ENCODE measurements at regions not wholly inside any gene's neighbourhood (a gene's known extent, or its start where the extent isn't known, plus 50 kb on each side); places are given as distances from the start of the nearest gene placed in this dataset.

DNA sequence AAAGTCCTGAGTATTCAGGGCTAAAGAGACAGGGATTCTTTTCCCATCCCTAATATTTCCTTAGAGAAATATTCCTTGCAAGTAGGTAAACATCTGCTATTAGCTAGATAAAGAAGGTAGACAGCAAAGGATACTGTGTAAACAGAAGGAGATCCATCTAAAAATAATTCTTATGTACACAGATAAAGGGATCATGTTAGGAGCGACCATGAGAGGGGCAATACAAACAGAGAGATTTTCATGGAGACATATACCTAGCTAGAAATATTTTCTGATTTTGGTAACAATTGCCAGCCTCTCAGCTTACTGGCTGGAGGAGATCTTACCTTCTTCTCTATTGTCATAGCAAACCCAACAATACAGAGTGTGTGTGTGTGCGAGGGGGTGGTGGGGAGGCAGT, 184.6 kb upstream of the DMAC1 start:
- DNase-seq (ENCODE audit: low read depth), result no peak

DNA sequence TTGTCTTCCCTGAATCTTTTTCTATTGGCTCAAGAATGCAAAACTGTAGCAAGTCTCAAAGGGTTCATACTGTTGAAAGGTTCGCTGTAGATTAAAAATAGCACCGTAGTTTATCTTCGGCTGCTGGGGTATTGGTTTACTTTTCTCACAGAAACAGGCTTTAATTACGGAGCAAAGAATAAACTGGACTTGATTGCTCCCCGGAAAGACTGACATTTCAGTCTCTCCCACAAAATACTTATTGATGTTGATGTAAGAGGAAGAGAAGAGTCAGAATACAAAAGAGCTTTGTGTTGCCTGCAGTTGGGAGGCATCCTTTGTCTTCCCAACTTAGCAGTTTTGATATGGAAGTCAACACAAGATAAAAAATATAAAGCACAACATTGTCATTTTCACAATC, 183.9 kb upstream of the DMAC1 start:
- no peak for DNase-seq (ENCODE audit: low read depth)

DNA sequence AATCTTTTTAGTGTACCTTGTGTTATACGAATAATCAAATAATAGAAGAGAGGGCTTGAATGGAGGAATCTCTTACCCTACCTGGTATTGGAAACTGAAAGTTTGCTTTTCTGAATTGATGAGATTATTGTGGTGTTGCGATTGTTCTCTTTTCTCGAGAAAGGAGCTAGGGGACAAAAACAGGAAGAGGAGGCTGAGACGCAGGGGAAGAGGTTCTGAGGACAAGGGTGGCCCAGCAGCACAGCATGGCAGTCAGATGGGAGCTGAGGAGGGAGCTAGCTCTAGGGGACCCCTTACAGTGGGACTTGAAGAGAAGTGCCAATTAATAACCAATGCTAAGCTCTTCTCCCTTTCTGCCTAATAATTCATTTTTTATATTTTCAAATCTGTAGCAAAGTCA, 183.3 kb upstream of the DMAC1 start:
- no peak for DNase-seq (ENCODE audit: low read depth)

DNA sequence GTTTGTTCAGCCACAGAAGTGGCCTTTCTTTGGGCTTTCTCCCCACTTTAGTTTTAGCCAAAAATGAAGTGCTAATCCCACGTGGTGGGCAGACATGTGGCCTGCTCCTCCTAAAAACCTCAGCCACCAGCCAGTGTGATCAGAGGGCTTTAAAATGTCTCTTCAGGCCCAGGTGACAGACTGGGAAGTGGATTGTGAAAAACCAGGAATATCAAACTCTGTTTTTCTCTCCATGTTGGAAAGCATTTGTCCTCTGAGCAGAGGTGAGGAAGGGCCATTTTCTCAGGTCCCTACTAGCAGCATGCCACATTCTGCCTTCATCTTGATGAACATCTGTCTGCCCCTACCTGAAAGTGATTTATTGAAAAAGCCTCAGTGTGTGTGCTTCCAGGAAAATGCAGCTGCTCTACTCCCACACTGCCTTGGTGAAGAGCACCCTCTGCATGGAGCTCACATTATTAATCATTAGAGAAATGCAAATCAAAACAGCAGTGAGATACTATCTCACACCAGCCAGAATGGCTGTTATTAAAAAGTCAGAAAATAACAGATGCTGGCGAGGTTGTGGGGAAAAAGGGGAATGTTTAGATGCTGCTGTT, 181.2 kb upstream of the DMAC1 start:
- no peak for DNase-seq (ENCODE audit: low read depth)

DNA sequence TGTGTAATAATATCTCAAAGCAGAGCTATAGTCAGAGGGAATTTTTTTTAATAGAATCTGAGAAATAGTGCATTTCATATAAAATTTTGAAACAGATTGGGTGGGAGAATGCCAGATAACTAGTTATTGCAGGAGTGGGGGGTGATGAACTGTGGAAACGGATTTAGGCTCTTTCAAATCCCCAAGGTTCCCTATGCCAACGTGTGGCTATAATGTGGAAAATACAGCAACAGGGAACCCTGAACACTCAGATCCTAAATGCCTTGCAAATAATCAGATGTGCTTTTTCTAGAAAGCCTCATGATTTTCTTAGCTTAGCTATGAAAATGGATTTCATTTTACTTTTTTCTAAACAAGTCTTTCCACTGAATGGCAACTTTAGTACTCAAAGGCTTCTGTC, 180.5 kb upstream of the DMAC1 start:
- no peak for DNase-seq (ENCODE audit: low read depth)

GRCh38 chr9:7979611-7980010, 180.0 kb upstream of the DMAC1 start:
- no peak for DNase-seq (ENCODE audit: low read depth)

GRCh38 chr9:7977586-7977985, 178.0 kb upstream of the DMAC1 start:
- DNase-seq (ENCODE audit: low read depth), result no peak

GRCh38 chr9:7976856-7977255, 177.3 kb upstream of the DMAC1 start:
- DNase-seq (ENCODE audit: low read depth), result no peak

DNA sequence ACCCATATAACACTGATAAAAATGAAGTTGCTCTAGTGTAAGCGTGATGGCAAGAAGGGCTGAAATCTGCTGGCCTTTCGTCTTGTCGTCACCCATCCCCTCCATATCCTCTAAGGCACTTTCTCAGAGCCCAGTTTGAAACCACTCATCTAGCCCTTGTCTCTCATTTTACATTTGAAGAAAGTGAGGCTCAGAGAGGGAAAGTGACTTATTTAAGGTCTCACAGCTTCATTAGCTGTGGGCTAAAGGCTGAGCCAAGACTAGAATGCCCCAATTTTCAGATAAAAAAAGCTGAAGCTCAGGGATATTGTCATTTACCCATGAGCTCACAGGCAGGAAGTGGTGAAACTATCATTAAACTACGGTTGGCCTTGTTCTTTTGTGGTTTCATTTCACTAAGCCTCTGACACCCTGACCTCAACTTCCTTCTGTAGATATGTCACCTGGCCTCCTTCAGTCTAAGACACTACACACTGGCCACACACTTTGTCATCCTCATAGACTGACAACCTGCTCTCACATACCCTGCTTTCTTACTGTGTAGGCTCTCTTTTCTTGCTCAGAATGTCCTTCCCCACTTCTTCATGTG, 176.7 kb upstream of the DMAC1 start:
- no peak for DNase-seq (ENCODE audit: low read depth)

DNA sequence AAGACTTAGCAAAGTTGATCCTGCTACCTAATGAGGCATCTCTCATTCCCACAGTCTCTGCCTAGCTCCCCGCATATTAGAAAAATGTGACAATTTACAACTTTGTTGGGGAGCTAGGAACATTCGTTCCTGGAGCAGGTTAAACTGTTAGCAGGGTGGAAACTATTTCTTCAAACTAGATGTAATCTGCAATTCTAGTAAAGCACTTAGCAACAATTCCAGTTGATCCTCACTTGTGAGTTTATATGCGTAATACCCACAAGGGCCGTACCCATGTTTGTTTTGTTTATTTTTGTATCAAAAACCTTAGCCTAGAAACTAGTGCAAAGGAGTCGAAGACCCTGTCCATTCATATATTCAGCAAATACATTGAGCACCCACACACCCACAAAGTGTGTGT, 175.8 kb upstream of the DMAC1 start:
- DNase-seq (ENCODE audit: low read depth), result no peak

GRCh38 chr9:7974335-7974960, 174.9 kb upstream of the DMAC1 start:
- DNase-seq (ENCODE audit: low read depth), result no peak

DNA sequence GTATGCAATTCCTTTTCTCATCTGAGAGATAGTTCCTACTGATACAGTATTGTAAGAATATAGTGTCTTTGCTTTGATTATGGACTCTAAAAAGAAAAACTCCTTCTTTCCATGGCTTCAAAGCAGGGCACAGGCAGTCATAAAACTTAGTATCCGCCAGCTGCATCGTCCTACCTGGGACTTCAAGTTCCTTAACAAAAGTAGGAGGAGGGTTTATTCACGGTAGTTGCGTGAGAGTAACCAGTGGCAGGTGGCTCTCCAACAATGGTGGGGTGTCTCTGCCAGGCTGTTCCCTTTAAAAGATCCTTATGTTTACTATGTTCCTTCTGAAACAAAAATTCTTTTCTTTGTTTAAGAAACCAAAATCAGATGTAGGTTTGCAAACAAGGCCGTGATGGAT, 173.5 kb upstream of the DMAC1 start:
- no peak for DNase-seq (ENCODE audit: low read depth)

GRCh38 chr9:7970681-7971330, 171.2 kb upstream of the DMAC1 start:
- no peak for DNase-seq (ENCODE audit: low read depth)

DNA sequence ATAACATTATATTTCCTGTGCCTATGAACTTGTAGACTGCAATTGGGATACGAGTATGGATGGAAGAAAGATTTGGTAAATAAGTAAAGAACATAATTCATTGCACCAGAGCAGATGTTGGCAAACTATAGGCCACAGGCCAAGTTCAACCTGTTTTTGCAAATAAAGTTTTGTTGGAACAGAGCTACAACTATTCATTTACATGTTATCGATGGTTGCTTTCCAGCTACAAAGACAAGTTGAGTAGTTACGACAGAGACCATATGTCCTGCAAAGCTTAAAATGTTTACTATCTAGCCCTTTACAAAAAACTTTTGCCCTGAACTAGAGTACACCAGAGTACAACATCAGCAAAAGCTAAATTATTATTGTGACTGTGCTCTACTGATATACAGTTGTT, 169.1 kb upstream of the DMAC1 start:
- DNase-seq (ENCODE audit: low read depth), result no peak

GRCh38 chr9:7967851-7968250, 168.3 kb upstream of the DMAC1 start:
- no peak for DNase-seq (ENCODE audit: low read depth)

- no peak for DNase-seq (ENCODE audit: low read depth)
Observed at GRCh38 chr9:7967093-7967827, 167.7 kb upstream of the DMAC1 start.

DNA sequence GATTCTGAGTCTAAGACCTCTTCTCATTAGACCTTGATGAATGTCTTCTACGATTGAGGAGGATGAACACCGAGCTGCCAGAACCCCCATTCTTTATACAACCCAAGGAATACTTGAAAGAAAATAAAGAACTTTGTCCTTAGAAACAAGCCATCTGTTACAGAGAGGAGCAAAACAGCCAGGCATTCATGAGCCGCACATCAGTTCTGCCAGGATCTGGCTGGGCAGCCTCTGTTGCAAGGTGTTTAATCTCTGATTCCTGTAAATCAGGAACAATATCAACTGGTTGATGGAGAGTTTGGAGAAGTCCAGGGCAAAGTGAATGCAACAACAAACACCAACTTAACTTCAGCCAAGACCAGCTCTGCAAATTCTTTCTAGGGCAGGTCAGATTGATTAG, 165.5 kb upstream of the DMAC1 start:
- DNase-seq (ENCODE audit: low read depth), result no peak

DNA sequence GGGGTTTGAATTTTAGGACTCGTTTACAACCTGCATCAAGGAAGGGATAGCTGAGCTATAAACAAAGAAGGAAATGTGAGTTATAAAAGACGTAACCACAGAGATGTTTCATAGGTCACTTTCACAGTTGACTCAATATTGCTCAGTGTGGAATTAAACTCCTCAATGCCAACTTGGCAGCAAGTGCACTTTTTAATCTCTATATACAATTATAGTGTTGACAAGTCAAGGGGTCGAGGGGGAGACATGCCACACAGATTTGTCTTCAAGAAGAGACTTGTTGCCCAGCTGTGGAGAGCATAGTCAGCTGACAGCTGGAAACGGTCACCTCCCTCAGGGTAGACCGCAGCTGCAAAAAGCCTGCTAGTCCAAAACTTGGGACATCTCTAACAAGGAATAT, 163.4 kb upstream of the DMAC1 start:
- no peak for DNase-seq (ENCODE audit: low read depth)

DNA sequence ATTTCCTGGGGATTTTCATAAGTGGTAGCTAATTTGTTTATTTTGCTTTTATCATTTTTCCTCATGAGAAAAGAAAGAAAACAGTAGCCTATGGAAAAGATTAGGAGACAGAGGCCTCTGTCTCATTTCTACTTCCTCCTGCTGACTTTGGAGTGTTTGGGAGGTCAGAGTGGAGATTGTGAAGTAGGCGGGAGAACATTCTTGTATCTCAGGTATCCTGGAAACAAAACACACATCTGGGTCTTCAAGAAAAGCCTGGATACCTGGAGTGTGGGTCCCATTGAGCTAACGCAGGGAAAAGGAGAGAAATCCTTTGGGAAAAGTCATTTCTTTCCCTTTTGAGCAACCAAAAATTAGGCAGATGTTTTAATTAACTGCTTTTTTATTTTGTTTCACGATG, 161.5 kb upstream of the DMAC1 start:
- no peak for DNase-seq (ENCODE audit: low read depth)

DNA sequence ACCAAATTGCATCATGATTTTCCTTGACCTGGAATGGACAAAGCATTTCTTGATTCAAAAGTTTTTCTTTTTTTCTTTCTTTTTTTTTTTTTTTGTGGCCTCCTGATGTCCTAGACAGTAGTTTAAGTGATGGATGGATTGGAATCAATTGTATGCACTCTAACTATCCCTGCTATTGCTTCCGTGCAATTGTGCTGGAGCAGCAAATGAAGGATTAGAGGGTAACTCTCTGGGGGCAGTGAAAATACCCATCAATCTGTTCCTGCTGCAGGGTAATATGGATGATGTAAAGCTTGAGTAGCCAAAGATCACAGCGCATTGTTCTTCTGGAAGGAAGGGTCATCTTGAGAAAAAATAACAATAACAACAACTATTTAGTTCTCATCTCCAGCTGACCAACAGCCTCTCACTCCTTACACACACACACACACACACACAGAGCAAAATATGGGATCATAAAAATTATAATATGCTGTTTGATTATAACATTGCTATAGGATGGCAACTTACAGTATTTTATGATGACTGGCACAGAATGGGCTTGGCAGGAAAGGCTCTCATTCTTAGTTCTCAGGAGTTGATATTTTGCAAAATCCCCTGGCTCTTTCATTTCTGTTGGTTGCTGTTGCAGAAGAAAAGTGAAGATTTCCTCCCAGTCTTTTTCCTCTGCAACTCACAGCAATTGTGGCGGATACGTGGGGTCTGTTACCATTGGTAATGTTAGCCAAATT, 160.9 kb upstream of the DMAC1 start:
- DNase-seq (ENCODE audit: low read depth), result no peak

GRCh38 chr9:7957803-7958202, 158.2 kb upstream of the DMAC1 start:
- DNase-seq (ENCODE audit: low read depth), result no peak

DNA sequence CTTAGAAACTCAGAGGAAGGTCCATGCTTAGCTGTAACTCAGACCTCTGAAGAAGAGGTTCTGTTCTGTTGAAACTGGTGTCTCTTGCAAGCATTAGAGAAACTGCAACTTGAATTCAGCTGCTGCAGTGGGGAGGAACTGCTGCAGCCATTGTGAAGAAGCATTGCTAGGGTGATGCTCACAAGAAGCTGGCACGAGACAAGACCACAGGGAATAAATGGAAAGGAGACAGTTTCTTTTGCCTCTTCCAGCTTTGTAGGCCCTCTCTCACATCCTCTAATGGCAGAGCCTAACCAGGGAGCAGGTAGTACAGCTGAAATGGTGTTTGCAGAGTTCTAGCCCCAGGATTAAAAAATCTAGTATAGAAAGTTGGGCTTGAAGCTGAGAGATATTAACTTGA, 148.0 kb upstream of the DMAC1 start:
- no peak for DNase-seq (ENCODE audit: low read depth)

Measured in RPMI7951 (cell line).